ENCODE measurements at regions not wholly inside any gene's neighbourhood (a gene's known extent, or its start where the extent isn't known, plus 50 kb on each side); places are given as distances from the start of the nearest gene placed in this dataset.

- TF ChIP-seq EZH2phosphoT487 (IDR thresholded peaks at IDR 0.05; ENCODE audit: insufficient read depth, low read depth) (no peak), EZH2 (IDR thresholded peaks at IDR 0.05; ENCODE audit: insufficient read depth, poor library complexity, severe bottlenecking) (no peak)
Measured at GRCh38 chr2:18437909-18438308, 122.5 kb downstream of the RDH14 start.

Data from GM23248 (cell line).